ENCODE measurements at regions not wholly inside any gene's neighbourhood (a gene's known extent, or its start where the extent isn't known, plus 50 kb on each side); places are given as distances from the start of the nearest gene placed in this dataset.

DNA sequence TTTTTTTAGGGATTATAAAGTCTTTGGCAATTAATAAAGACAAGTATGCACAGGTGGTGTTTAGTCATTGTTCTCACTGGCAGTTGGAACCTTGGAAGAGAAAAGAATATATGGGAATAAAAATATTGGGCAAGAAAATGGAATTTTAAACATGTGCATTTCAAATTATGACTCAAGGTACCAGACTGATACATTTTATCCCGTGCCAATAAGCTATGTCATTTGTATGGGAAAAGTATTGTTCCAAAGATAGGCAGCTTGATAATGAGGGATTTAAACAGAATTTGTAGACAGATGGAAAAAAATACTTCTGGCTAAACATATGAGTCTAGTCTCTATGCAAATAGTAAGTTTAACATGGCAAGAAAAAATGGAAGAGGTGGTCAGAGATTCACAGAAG lies 169.5 kb upstream of the UFM1 start:
- TF ChIP-seq, protein P1, sequence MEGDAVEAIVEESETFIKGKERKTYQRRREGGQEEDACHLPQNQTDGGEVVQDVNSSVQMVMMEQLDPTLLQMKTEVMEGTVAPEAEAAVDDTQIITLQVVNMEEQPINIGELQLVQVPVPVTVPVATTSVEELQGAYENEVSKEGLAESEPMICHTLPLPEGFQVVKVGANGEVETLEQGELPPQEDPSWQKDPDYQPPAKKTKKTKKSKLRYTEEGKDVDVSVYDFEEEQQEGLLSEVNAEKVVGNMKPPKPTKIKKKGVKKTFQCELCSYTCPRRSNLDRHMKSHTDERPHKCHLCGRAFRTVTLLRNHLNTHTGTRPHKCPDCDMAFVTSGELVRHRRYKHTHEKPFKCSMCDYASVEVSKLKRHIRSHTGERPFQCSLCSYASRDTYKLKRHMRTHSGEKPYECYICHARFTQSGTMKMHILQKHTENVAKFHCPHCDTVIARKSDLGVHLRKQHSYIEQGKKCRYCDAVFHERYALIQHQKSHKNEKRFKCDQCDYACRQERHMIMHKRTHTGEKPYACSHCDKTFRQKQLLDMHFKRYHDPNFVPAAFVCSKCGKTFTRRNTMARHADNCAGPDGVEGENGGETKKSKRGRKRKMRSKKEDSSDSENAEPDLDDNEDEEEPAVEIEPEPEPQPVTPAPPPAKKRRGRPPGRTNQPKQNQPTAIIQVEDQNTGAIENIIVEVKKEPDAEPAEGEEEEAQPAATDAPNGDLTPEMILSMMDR (IDR thresholded peaks at IDR 0.05 in 8 of 11, conservative IDR thresholded peaks at IDR 0.05 in 3 of 11) = no peak
- TF ChIP-seq POLR2AphosphoS5 (IDR thresholded peaks at IDR 0.05) = no peak
- TF ChIP-seq POLR2A (IDR thresholded peaks at IDR 0.05) = no peak

Measured in spleen (tissue), 7 donors.